SK-N-SH treated with all-trans-retinoic acid at 6 μM for 48 hours (cell line): ENCODE measurements at regions not wholly inside any gene's neighbourhood (a gene's known extent, or its start where the extent isn't known, plus 50 kb on each side); places are given as distances from the start of the nearest gene placed in this dataset.
"Not testable (repeated sequence)": the region's sequence is repeated elsewhere in the genome, so short reads cannot be mapped to it uniquely, and the experiment has no call there.

ENCODE experiments used
- ATAC-seq: fragments of 200-7000 bp; cut with Tn5 transposase; 3 replicates; pipeline ENCODE4 v1.9.1; 2020; ENCODE audit warnings: mild to moderate bottlenecking, moderate library complexity
- CREB5 ChIP-seq: fragments of 250-450 bp; sonication (Bioruptor Pico); IDR thresholded peaks from 2 replicates; pipeline ENCODE4 v1.5.1; 2020; ENCODE audit warnings: low read depth, mild to moderate bottlenecking, moderate library complexity
- CSDC2 ChIP-seq: fragments of 250-450 bp; sonication (Bioruptor Pico); IDR thresholded peaks from 2 replicates; pipeline ENCODE4 v1.5.0; 2020; ENCODE audit warnings: mild to moderate bottlenecking, moderate library complexity
- CSRNP3 ChIP-seq: fragments of 250-450 bp; sonication (Bioruptor Pico); IDR thresholded peaks from 2 replicates; pipeline ENCODE4 v1.5.1; 2021; ENCODE audit warnings: mild to moderate bottlenecking, moderate library complexity
- GLIS3 ChIP-seq: fragments of 250-450 bp; sonication (Bioruptor Pico); IDR thresholded peaks from 2 replicates; pipeline ENCODE4 v1.5.0; 2020; ENCODE audit warnings: mild to moderate bottlenecking, moderate library complexity
- ISL1 ChIP-seq: fragments of 250-450 bp; sonication (Bioruptor Pico); IDR thresholded peaks from 2 replicates; pipeline ENCODE4 v2.1.2; 2022; ENCODE audit warnings: mild to moderate bottlenecking, moderate library complexity
- OSR1 ChIP-seq: fragments of 250-450 bp; sonication (Bioruptor Pico); IDR thresholded peaks from 2 replicates; pipeline ENCODE4 v1.8.0; 2022; ENCODE audit warnings: moderate library complexity, mild to moderate bottlenecking, inconsistent platforms
- POU6F1 ChIP-seq: fragments of 250-450 bp; sonication (Bioruptor Pico); IDR thresholded peaks from 2 replicates; pipeline ENCODE4 v1.8.0; 2021; ENCODE audit warnings: low read depth, mild to moderate bottlenecking, moderate library complexity, borderline replicate concordance
- PPARA ChIP-seq: fragments of 250-450 bp; sonication (Bioruptor Pico); IDR thresholded peaks from 2 replicates; pipeline ENCODE4 v1.5.0; 2020; ENCODE audit warnings: mild to moderate bottlenecking, borderline replicate concordance
- RARB ChIP-seq: fragments of 250-450 bp; sonication (Bioruptor Pico); IDR thresholded peaks from 2 replicates; pipeline ENCODE4 v1.8.0; 2021; ENCODE audit warnings: mild to moderate bottlenecking, moderate library complexity
- SNAI2 ChIP-seq: fragments of 250-450 bp; sonication (Bioruptor Pico); IDR thresholded peaks from 2 replicates; pipeline ENCODE4 v1.5.0; 2020; ENCODE audit warnings: mild to moderate bottlenecking, moderate library complexity
- TCF4 ChIP-seq: fragments of 250-450 bp; sonication (Bioruptor Pico); IDR thresholded peaks from 2 replicates; pipeline ENCODE4 v1.8.0; 2021; ENCODE audit warnings: mild to moderate bottlenecking, moderate library complexity, borderline replicate concordance
- TOX ChIP-seq: fragments of 250-450 bp; sonication (Bioruptor Pico); IDR thresholded peaks from 2 replicates; pipeline ENCODE4 v1.8.0; 2021; ENCODE audit warnings: mild to moderate bottlenecking, moderate library complexity, borderline replicate concordance
- TSHZ2 ChIP-seq: fragments of 250-450 bp; sonication (Bioruptor Pico); IDR thresholded peaks from 2 replicates; pipeline ENCODE4 v1.5.0; 2020; ENCODE audit warnings: mild to moderate bottlenecking, moderate library complexity
- ZC3H10 ChIP-seq: fragments of 250-450 bp; sonication (Bioruptor Pico); IDR thresholded peaks from 2 replicates; pipeline ENCODE4 v1.5.1; 2021; ENCODE audit warnings: mild to moderate bottlenecking, moderate library complexity
- ZFP3 ChIP-seq: fragments of 250-450 bp; sonication (Bioruptor Pico); IDR thresholded peaks from 2 replicates; pipeline ENCODE4 v1.5.0; 2020; ENCODE audit warnings: mild to moderate bottlenecking, moderate library complexity
- ZFP30 ChIP-seq: fragments of 450-650 bp; formaldehyde crosslinking; IDR thresholded peaks from 2 replicates; pipeline ENCODE4 v1.5.0; 2022; ENCODE audit warnings: mild to moderate bottlenecking, moderate library complexity
- ZNF565 ChIP-seq: fragments of 450-650 bp; formaldehyde crosslinking; conservative IDR thresholded peaks from 2 replicates; pipeline ENCODE4 v1.5.0; 2020; ENCODE audit warnings: low read depth, mild to moderate bottlenecking, moderate library complexity
- ZNF70 ChIP-seq: fragments of 450-650 bp; formaldehyde crosslinking; IDR thresholded peaks from 2 replicates; pipeline ENCODE4 v1.5.0; 2020; ENCODE audit warnings: mild to moderate bottlenecking, moderate library complexity
- ZNF8 ChIP-seq: fragments of 450-650 bp; formaldehyde crosslinking; IDR thresholded peaks from 2 replicates; pipeline ENCODE4 v1.5.0; 2020; ENCODE audit warnings: mild to moderate bottlenecking, moderate library complexity

GRCh38 chr12:71312768-71313403, 126.7 kb upstream of the LGR5 start:
- ATAC-seq: peak; percentile 22; the same call in 1 of the 3 replicates
- TF ChIP-seq SNAI2 (CRISPR knock-in tag) (no peak), GLIS3 (CRISPR knock-in tag) (no peak), OSR1 (CRISPR knock-in tag) (no peak), ZNF565 (CRISPR knock-in tag) (no peak), CREB5 (CRISPR knock-in tag) (no peak), ZFP3 (CRISPR knock-in tag) (no peak), ZC3H10 (CRISPR knock-in tag) (no peak), TCF4 (CRISPR knock-in tag) (no peak), TOX (CRISPR knock-in tag) (no peak), CSDC2 (no peak), PPARA (CRISPR knock-in tag) (no peak), RARB (CRISPR knock-in tag) (no peak), TSHZ2 (no peak)

- not testable (repeated sequence) for ATAC-seq
Measured at GRCh38 chr12:71311611-71312010, 128.0 kb upstream of the LGR5 start.

- no peak for ATAC-seq
- no peak for TF ChIP-seq OSR1 (CRISPR knock-in tag)
- no peak for TF ChIP-seq CSDC2
- no peak for TF ChIP-seq RARB (CRISPR knock-in tag)
- TF ChIP-seq PPARA (CRISPR knock-in tag): no peak
- no peak for TF ChIP-seq ISL1 (CRISPR knock-in tag)
- TF ChIP-seq ZNF70: no peak
- TF ChIP-seq ZFP3 (CRISPR knock-in tag): no peak
- TF ChIP-seq TCF4 (CRISPR knock-in tag): no peak
- TF ChIP-seq TSHZ2: no peak
- no peak for TF ChIP-seq ZFP30 (CRISPR knock-in tag)
- TF ChIP-seq ZNF565 (CRISPR knock-in tag): no peak
- TF ChIP-seq ZC3H10 (CRISPR knock-in tag): no peak
- TF ChIP-seq POU6F1 (CRISPR knock-in tag): no peak
- TF ChIP-seq ZNF8 (CRISPR knock-in tag): no peak
- TF ChIP-seq CSRNP3 (CRISPR knock-in tag): no peak
- TF ChIP-seq SNAI2 (CRISPR knock-in tag): no peak
- no peak for TF ChIP-seq GLIS3 (CRISPR knock-in tag)
- no peak for TF ChIP-seq CREB5 (CRISPR knock-in tag)
Measured at GRCh38 chr12:71306808-71307207, 132.8 kb upstream of the LGR5 start.
